HG03520 (cell line): ENCODE measurements at regions not wholly inside any gene's neighbourhood (a gene's known extent, or its start where the extent isn't known, plus 50 kb on each side); places are given as distances from the start of the nearest gene placed in this dataset.
A peak's percentile ranks its signal among the peaks of the same experiment; 100 is the strongest.

Source experiments
- ATAC-seq: cut with Tn5 transposase; IDR thresholded peaks from one replicate; pipeline ENCODE4 v1.9.1; 2021; ENCODE audit warnings: mild to moderate bottlenecking, moderate library complexity; ENCODE audit not compliant: unreplicated experiment

DNA sequence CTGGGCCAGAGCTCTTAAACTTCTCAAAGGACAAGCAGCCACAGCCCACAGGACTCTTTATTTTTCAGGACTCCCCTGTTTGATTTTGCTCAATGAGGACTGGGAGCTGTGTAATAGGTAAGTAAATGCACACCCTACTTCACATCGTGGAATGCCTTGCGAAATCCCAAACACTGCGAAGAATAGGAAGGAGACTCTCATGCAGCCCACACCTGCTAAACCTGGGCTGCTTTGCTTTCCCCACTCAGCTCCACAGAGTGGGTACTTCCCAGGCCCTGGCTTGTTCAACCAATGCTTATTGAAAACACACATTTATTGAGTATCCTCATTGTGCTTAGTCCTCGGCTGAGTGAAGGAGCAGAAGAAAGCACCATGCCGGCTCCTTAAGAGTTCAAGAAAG, 103.3 kb upstream of the FSTL4 start:
- ATAC-seq: no peak

DNA sequence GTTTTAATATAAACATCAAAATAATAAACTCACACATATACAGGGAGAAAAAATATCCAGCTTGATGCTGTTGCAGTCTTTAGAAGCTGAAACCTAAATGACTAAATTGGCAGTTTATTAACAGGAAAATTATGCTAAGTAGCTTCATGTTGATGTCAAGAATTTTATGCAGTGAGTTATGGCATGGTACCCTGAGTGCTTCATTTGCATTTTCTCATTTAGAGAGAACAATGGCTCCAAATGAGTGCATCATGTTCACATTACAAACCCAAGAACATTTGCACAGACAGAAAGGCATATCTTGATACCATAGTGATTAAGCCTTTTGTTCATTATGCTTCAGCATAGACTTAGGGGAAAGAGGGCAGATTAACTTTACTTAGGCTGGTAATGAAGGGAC, 102.9 kb upstream of the FSTL4 start:
- no peak for ATAC-seq

- ATAC-seq: no peak
Measured at GRCh38 chr5:133714161-133714915, 102.0 kb upstream of the FSTL4 start.

DNA sequence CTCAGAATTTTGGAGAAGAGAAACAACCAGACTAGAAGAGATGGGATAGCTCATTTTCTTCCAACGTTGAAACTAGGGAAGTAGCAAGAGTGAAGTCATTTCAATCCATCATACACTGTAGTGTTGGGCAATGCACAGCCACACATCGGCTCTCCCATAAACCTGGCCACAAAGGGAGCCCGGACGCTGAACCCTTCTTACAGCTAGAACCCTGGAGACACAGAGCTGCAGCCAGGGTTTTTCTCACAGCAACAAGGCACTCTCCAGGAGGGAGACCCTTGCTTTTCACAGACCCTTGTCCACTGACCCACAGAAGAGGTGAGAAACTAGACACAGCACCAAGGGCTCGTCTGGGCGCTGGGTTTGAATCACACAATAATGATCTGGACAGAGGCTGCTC, 101.4 kb upstream of the FSTL4 start:
- ATAC-seq: no peak

GRCh38 chr5:133713209-133713608, 100.9 kb upstream of the FSTL4 start:
- no peak for ATAC-seq

GRCh38 chr5:133712562-133712961, 100.2 kb upstream of the FSTL4 start:
- ATAC-seq: no peak

DNA sequence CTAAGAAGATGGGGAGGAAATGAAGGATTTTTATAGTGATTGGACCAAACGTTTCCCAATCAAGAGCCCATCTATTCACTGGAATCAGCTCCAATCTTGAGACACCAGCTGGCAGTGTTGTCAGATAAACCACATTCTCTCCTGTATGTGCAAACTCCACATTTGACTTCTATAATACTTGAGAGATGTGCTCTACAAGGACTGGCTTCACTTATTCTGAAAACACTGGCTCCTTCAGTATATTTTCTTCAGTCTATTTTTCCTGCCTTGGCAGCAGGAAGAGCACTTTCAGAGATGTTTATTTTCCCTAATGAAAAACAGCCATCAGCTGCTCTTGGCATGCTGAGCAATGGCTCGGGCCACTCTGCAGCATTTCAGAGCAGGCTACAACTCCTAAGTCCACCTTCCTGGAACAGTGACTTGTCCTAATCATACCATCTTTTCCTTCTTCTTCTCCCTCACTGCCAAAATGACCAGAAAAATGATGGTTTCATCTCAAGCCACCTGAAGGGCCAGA, 96.9 kb upstream of the FSTL4 start:
- ATAC-seq: no peak

- ATAC-seq: no peak
Measured at GRCh38 chr5:133708331-133708850, 96.0 kb upstream of the FSTL4 start.

- ATAC-seq: no peak
Measured at GRCh38 chr5:133707629-133708028, 95.3 kb upstream of the FSTL4 start.

- no peak for ATAC-seq
Measured at GRCh38 chr5:133706506-133707430, 94.4 kb upstream of the FSTL4 start.

DNA sequence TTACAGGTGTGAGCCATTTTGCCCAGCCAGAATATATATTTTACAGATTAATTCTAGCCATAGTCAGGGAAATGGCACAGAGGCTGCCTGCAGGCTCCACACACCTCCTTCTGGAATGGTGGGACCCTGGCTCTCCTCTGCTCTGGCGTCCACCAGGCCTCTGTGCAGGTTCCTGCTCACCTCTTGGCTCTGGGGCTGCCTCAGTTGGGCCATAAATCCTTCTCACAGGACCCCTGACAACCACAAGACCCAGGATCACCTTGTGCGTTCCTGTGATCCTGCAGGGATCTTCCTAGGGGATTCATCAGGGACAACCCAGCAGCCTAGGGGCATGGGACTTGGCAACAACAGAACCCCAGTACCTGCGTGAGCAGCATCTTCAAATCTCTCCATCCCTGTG, 93.0 kb upstream of the FSTL4 start:
- ATAC-seq: no peak

DNA sequence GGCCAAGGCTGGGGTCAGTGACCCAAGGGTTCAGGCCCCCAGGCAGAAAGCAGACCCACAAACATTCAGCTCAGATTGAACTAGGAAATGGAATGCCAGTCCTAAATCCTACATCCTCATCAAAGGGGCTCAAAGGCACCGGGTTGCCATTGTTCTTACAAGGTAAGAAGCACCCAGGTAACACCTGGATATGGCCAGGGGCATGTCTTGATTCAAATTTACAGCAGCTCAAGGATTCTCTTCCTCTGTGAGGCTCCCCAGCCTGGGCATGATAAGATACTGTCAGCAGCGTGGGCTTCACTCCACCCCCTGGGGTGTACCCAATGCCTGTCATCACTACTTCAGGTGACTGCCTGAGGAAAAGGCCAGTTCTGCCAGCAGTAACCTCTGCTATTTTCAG, 92.1 kb upstream of the FSTL4 start:
- ATAC-seq: no peak

- no peak for ATAC-seq
Measured at GRCh38 chr5:133703935-133704334, 91.6 kb upstream of the FSTL4 start.

DNA sequence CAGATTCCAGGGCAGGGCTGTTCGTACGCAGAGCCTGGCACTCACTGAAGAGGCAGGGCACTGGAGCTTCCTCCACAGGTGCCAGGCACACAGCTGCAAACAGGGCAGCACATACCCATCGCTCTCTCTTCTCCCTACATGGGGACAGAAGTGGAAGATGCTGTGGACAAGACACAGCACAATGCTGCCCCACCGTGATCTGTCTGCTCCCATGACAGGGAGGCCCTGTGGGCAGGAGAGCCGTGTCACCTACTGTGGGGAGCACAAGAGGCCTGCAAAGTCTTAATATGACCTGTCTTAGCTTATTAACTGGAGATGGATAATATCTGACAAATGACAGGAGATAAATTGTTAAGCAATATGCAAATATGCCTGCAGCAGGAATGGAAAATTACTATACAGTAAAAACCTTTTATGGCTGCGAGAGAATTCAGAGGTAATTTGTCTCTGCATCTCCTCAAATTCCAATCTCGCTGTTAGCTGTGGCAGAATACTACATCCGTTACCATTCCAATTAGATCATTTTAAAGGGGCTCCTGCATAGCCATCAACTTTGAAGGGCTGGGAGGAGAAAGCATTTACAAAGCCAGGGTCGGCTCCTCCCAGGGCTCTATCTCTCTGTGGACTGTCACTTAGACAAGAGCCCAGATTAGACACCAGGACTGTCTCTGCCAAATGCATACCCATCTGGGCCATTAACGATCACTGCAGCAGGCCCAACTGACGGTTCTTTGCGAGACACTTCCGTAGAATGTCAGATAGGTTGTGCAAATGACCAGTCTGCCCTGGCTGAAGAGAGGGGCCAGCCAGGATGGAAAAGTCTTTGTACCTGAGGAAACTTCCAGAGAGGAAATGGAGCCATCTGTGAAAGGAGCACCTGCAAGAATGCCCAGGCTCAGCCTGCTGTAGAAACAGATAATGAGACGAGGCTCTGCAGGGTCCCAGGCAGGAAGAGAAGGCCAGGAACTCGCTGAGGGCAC, 90.7 kb upstream of the FSTL4 start:
- no peak for ATAC-seq

GRCh38 chr5:133701871-133702270, 89.5 kb upstream of the FSTL4 start:
- no peak for ATAC-seq

- no peak for ATAC-seq
Measured at GRCh38 chr5:133700251-133700650, 87.9 kb upstream of the FSTL4 start.

GRCh38 chr5:133698646-133699526, 86.5 kb upstream of the FSTL4 start:
- peak; percentile 60 for ATAC-seq

DNA sequence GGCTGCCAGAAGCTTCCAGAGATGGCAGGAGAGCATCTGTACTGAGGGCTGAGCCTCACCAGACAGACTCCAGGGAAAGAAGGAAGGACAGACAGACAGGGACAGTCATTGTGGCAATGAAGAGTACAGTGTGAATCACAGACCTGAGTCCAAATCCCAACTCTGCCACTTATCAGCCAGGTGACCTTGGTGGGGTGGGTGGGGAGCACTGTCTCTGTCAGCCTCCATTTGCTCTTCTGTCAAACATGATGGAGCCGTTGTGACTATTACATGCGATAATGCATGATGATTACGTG, 85.9 kb upstream of the FSTL4 start:
- no peak for ATAC-seq

- ATAC-seq: no peak
Measured at GRCh38 chr5:133697536-133698258, 85.4 kb upstream of the FSTL4 start.
